Fibroblast of lung (primary cell): ENCODE measurements at regions not wholly inside any gene's neighbourhood (a gene's known extent, or its start where the extent isn't known, plus 50 kb on each side); places are given as distances from the start of the nearest gene placed in this dataset.

Experiments
- CTCF ChIP-seq, 2 donors: IDR thresholded peaks in 1 of 2; conservative IDR thresholded peaks in 1 of 2; 1 replicate in 1 of 2; 2 replicates in 1 of 2; pipeline ENCODE4 v1.5.1; 2011 to 2012; ENCODE audit warnings: low read length in 2 of 2, control low read depth in 1 of 2, inconsistent platforms in 1 of 2, low read depth in 1 of 2, mild to moderate bottlenecking in 1 of 2
- EZH2 ChIP-seq: IDR thresholded peaks from 2 replicates; pipeline ENCODE4 v1.5.1; 2012; ENCODE audit warnings: low read length, control low read depth, mild to moderate bottlenecking; ENCODE audit errors: missing control alignments

DNA sequence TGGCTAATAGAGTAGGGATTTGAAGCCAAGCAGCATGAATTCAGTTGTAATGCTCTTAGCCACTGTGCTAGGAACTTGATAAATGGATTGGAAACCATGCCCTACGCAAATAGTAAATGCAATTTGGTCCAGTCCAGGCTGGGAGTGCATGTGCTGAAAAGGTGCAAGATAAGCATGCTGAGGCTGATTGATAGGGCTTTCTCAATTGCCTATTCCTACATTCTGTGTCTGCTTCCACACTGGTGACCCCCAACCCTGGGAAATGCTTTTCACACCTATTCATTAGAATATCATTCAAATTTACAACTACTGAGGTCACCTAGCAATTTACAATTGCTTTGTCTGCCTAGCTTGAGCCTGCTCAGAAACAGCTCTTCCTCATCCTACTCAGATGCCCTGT, 84.7 kb upstream of the SLC25A36 start:
- TF ChIP-seq CTCF (conservative IDR thresholded peaks at IDR 0.05 in 1 of 2, IDR thresholded peaks at IDR 0.05 in 1 of 2; ENCODE audit: low read depth in 1 of 2, low read length in 2 of 2) (no peak), EZH2 (no peak)
